Fibroblast of skin of right quadriceps (primary cell): ENCODE measurements at regions not wholly inside any gene's neighbourhood (a gene's known extent, or its start where the extent isn't known, plus 50 kb on each side); places are given as distances from the start of the nearest gene placed in this dataset.
"Not testable (repeated sequence)": the region's sequence is repeated elsewhere in the genome, so short reads cannot be mapped to it uniquely, and the experiment has no call there.

Source experiments
- DNase-seq: peaks from one replicate; pipeline ENCODE4 v3.0.0-alpha.2; 2013

DNA sequence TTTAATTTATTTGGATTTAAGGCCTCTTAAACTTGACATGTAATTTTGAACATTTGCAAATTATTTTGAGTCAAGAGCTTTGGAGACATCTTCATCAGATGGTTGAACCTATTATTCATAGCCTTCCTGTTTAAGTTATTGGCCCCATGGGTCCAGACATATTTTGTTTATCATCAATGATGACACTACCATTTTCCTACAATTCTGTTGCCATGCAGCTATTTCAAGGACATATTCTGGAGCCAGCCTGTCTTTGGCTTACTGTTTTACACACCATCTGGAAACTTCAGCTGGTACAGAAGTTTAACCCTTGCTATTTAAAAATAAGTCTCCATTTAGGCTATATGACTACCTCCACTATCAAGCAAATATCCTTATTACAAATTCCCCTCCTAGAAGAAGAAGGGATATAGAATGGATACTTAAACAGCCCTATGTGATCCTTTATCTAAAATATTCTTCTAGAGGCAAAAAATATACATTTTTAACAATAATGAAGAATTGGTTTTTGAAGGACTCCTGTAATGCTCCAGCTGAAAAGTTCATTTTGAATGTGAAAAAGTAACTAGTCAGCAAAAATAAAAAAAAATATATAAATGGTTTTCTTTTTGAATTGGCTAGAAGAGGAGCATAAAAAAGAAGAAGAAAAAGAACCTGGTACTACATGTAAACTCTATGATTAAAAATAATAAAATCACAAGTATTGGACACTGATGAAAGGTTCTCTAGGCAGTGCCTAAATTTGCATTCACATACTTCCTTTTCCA, 544.0 kb upstream of the HS3ST5 start:
- DNase-seq = no peak

DNA sequence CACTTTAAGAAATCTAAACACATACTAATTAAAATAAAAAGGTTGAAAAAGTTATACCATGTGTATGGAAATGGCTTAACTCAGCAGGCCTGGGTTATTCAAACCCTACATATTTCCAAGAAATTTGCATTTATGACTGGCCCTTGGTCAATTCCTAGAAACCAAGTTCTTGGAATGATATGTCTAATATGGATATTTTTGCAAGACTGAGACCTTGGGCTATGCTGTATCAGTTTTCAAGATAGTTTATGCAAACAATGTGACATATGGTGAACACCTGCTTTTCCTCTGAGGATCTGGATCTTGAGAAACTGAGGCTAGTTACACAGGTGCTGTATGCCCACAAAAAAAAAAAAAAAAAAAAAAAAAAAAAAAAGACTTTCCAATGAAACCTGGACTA, 536.9 kb upstream of the HS3ST5 start:
- DNase-seq = no peak

DNA sequence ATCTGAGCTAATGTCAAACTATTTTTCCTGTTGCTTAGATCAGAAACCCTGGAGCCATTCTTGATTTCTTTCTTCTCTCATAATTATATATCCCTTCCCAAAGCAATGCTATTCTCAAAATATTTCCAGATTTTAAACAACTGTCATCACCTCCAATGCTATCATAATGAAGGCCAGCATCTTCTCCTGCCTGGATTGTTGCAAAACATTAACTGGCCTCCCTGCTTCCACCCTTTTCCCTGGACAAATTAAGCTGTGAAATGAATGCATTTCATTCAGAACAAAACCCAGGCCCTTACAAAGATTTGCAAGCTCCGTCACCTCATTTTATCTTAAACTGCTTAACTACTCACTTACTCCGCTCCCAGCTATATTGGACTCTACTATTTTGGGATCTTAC, 535.3 kb upstream of the HS3ST5 start:
- DNase-seq = no peak

DNA sequence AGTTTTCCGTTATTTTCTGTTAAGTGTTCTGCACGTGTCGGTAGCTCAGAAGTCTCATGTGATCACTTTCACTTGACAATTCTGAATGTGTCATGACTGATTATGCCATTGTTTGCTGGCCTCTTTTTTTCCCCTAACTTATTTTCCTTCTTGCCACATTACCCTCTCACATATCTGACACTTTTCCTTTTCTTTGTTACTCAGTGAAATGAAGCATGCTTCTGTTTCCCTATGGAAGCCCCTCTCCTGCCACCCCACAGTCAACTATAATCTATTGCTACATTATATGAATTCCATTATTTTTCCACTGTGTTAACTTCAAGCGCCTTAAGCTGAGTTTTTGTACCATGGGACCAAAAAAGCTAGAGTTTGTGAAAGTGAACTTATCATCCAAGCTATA, 531.6 kb upstream of the HS3ST5 start:
- no peak for DNase-seq

DNA sequence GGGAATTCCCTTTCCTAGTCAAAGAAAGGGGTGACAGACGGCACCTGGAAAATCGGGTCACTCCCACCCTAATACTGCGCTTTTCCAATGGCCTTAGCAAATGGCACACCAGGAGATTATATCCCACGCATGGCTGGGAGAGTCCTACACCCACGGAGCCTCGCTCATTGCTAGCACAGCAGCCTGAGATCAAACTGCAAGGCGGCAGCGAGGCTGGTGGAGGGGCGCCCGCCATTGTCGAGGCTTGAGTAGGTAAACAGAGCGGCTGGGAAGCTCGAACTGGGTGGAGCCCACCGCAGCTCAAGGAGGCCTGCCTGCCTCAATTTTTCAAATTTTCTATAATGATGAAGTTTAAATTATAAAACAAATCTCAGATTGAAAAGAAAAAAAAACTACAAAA, 522.7 kb upstream of the HS3ST5 start:
- DNase-seq = not testable (repeated sequence)

DNA sequence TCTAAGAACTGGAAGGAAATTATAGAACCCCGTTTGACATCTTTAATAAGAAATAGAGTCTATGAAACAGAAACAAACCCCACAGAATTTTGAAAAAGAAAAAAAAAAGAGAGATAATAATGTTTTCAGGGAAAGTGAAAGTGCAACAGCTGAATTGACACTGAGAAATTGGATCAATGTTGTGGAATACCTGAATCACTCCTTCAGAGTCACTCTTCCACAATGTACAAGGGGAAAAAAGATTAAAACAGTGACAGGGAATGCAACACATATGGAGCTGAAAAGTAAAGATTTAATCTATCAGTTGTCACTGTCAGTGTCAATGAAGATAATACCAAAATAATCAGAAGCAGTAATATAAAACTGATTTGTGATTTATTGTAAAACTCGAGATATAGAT, 520.8 kb upstream of the HS3ST5 start:
- DNase-seq = no peak

DNA sequence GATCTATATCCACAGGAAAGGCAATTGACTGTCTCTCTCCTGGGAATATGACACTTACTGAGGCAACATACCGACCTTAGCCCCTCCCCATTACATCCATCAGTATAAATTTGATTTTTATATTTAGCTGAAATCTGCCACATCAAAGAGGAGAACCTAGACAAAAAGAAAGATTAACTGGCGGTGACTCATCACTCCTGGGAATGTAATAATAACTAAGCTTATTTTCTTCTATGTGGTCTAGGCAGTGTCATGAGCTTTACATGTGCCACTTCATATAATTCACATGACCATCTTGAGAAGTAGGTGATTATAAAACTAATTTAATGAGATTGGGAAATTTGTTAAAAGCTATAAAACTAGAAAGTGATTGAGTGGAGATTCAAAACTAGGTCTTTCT, 520.0 kb upstream of the HS3ST5 start:
- no peak for DNase-seq

DNA sequence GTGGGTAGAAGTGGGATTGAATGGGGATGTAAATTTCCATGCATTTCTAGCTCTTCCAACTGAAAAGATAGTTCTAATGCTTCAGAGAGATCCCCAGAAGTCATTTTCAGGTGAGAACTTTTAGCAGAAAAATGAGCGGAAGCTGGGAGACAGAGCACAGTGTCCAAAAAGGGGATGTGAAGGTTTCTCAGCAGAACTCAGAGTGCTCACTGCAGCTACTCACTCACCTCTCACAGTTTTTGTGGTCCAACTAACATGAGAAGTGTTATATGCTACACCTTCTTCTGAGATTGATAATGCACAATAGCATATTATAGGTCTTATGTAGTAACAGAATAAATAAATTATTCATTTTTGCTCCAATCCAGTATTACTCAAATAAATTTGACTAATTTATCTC, 519.2 kb upstream of the HS3ST5 start:
- no peak for DNase-seq

DNA sequence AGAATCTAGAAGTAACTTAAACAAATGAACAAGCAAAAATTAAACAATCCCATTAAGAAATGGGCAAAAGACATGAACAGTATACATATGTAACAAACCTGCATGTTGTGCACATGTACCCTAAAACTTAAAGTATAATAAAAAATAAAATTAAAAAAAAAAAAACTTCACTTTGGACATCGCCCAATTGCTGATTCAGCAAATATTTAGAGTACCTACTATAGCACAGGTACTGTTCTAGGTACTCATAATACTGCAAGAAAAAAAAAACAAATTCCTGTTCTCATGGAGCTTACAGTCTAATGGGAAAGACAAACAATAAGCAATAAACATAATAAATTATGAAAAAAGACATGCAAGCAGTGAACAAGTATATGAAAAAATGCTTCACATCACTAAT, 501.5 kb upstream of the HS3ST5 start:
- DNase-seq = no peak

DNA sequence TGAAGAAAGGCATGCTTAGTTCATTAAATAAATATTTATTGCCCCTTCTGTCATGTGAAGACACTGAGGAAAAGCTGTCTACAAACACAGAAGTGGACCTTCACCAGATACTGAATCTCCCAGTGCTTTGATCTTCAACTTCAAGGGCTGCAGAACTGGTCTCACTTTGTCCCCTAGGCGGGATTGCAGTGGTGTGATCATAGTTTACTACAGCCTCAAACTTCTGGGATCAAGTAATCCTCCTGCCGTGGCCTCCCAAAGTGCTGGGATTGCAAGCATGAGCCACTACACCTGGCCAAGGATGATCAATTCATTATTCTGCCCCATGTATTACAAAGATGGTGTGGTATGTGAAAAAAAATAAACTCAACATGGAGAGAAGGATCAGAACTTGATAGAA, 496.2 kb upstream of the HS3ST5 start:
- DNase-seq = no peak

DNA sequence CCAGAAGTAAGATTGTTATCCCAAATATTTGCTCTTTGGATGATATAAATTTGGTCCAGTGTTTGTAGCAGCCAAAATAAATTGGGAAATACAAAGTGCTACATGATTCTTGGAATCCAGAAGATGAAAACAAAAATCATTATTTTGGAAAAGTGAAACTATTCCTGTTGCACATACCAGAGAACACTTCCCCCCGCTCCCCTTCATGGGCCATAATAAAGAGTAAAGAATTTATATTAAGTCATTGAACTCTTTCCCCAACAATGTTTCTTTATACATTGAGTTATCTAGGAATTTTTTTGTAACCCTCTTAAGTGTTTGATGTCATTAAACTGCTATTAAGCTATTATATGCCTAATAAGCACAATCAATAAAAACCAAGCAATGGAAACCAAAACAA, 490.4 kb upstream of the HS3ST5 start:
- DNase-seq = no peak

DNA sequence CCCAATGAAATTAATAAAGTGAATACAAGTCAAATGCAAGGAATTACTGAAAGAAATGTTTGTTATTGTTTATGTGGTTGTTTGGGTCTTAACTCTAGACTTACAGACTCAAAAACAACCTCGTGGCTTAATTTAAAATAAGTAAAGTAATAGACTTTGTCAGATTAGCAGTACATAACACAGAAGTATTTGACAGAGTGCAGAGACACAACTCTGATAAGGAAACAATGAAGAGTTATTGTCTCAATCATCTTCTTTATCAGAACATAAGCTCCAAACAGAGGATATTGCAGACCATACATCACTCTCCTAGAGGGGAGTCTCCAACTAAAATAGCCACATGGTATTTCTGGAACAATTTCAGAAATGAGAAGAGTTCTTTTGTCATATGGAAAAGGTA, 487.7 kb upstream of the HS3ST5 start:
- no peak for DNase-seq

DNA sequence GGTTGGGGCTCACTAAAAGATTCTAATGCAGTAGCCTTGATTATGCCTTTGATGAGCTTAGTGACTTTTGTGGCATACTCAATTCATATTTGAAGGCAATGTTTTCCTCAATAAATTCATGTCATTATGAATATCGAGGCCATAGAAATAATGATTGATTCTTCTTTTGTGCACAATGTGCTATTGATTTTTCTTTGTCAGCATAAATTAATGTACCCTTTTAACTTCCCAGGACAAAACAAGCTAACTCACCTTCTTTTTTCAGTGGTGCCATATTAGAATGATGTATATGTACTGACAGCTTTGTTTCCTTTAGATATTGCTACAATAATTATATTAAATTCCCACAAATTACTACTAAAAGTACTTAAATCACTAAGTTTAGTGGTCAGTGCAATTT, 484.3 kb upstream of the HS3ST5 start:
- no peak for DNase-seq

DNA sequence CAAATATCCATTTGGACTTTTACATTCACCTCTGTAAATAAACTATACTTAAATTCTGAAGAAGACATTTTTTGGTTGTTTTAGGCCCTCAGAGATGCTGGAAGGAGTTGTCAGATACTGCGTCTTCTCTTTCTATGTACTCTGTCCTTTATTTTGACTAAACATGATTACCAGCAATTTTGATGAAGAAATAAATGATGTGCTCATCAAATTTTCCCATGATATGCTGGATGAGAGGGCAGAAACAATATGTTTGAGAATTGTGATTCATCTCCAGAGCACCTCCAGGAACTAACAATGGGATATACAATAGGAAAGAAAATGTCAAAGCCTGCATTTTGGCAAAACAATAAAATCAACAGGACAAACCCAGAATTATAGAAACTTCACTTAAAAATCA, 481.6 kb upstream of the HS3ST5 start:
- DNase-seq = no peak

DNA sequence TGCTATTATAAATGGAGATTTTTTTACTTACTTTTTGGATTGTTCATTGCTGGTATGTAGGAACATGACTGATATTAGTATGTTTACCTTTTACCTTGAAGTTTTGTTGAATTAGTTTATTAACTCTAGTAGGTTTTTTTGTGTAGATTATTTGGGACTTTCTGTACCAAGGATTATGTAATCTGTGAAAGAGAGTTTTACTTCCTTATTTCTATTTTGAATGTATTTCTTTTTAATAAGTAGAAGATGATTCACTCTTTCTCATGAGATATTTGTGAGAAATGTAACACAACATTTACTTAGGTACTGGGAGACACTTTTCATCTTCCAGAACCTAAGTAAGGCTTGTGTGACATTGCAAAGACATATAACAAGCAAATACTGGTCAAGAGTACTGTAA, 473.9 kb upstream of the HS3ST5 start:
- DNase-seq = no peak

DNA sequence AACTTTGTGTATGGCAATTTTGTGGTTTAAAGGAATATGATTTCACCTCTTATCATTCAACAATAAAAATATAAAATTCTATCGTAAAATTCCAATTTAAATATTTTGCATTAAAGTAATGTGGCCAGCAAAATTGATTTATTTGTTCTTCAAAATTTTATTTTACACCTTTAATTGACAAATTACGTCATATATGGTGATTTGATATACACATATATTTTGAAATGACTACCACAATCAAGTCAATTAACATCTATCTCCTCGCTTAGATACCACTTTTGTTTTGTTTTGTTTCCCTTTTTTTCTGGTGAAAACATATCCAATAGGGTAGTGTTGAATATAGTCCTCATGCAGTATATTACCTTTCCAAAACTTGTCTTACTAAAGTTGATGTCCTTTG, 467.6 kb upstream of the HS3ST5 start:
- DNase-seq = no peak

DNA sequence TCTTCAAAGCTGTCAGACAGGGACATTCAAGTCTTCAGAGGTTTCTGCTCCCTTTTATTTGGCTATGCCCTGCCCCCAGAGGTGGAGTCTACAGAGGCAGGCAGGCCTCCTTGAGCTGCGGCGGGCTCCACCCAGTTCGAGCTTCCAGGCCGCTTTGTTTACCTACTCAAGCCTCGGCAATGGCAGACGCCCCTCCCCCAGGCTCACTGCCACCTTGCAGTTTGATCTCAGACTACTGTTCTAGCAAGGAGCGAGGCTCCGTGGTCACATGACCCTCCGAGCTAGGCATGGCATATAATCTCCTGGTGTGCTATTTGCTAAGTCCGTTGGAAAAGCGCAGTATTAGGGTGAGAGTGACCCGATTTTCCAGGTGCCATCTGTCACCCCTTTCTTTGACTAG, 462.6 kb upstream of the HS3ST5 start:
- DNase-seq = not testable (repeated sequence)

DNA sequence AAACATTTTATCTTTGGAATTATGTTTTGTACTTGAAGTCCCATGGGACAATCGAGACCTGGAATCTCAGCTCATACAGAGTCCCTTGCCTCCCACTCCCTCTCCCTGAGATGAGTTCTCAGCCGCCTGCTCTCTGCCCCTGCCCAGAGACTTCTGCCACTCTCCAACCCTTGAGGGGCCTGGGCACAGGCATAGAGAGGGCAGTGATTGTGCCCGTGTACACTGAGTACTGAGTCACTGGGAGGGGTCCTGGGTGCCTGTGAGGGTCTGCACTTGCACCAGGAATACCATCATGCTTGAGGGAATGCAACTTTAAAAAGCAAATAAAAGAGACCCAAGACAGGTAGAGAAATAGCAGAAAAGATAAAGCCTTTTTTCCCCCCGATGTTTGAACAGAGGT, 453.8 kb upstream of the HS3ST5 start:
- no peak for DNase-seq

DNA sequence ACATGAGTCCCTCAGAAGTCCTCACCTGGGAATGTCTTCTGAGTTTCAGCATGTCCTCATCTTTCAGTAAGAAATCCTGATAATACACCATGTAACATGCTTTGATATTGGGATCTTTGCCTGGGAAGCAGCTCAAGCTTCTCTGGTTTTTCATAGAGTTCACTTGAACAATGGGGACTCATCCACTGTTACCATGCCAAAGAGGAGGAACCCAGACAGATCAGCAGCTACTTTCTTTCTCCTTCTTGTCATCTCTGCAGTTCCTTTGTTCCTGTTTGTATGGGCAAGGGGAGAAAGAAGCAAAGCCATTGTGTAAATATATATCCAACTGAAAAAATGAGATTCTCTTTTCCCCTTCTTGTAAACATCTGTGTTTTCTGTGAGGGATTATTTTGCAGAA, 450.6 kb upstream of the HS3ST5 start:
- DNase-seq = no peak

DNA sequence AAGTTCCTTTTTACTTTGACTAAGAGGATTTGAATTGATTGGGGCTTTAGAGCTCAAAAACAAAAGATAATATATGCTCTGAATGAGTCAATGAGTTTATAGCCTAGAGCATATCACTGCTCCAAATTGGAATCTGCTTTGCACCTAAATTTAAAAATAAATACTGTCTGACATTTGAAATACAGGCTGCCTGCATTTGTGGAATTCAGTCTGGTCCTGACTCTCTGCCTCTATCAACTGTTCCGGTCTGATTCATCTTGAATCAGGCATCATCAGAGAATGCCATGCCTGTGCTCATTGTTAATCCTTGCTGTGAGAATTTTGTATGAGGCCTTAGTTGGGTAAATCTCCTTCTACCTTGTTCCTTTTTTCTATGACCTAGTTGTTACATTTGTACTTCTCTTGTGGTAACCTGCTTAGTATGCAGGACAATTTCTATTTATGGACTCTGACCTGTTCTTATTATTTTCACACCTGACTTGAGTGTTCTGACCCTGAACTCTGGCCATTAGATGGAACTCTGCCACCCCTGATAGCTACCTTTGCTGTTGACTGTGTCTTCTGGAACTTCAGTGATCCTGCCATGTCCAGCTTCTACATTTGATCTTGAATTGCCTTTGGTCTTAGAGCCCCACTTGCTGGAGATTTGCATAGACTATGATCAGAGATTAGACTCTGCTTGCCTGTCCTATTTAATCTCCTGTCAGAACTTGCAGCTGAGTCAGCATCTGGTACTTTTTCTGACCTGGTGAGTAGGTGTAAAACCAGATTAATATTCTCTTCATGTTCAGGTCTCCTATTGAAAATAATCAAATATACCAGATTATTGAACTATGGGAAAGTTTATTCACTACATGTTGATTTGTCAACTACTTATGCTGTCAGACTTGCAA, 442.7 kb upstream of the HS3ST5 start:
- no peak for DNase-seq

DNA sequence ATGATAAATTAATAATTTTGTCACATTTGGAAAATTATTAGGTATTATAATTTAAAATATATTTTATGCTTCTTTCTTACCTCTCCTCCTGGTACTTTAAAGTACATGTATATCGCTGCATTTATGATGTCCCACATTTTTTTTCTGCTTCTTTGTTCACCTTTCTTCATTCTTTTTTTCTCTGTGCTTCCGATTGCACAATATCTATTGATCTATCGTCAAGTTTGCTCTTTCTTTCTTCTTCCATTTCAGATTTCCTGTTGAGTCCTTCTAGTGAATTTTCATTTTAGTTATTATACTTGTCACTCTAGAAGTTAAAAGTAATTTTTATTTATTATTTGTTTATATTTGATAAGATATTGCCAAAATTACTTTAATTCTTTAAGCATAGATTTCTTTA, 441.0 kb upstream of the HS3ST5 start:
- DNase-seq = no peak

DNA sequence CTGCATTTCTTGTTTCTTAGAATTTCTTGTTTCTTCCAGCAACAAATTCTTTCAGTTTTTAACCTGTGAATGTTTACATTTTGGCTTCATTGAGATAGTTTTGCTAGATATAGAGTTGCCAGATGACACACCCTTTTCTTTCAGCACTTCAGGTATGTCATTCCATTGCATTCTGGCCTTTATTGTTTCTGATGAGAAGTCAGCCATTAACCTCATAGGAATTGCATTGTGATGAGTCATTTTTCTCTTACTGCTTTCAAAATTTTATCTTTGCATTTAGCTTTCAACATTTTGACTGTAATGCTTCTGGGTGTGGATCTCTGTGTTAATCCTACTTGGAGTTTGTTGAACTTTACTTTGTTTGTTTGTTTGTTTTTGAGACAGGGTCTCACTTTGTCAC, 440.3 kb upstream of the HS3ST5 start:
- DNase-seq = no peak

DNA sequence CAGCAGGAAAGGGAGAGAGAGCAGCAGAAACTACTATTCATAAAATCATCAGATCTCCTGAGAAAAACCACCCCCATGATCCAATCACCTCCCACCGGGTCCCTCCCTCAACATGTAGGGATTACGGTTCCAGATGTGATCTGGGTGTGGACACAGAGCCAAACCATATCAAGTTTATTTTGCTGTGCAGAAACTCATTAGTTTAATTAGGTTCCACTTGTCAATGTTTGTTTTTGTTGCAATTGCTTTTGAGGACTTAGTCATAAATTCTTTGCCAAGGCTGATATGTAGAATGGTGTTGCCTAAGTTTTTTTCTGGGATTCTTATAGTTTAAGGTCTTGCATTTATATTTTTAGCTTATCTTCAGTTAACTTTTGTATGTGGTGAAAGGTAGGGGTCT, 422.0 kb upstream of the HS3ST5 start:
- no peak for DNase-seq

DNA sequence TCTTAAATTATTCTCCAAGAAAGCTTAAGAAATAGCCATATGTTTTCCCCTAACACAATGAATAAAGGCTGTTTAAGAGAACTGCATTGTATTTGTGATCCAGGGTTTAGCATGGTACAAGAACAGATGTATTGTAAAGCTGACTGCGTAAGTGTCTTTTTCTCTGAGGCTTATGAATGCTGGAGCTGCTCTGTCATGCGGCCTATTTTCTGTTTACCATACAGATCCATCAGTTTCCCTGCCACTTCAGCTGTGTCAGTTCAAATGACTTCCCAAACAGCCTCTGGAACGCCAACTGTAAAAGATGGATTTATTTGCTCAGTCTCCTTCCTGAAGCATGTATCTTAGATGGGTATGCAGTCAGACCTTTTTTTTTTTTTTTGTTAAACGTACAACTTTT, 419.3 kb upstream of the HS3ST5 start:
- no peak for DNase-seq
